H1 (cell line): ENCODE measurements at regions not wholly inside any gene's neighbourhood (a gene's known extent, or its start where the extent isn't known, plus 50 kb on each side); places are given as distances from the start of the nearest gene placed in this dataset.

Experiments
- CTCF ChIA-PET: fragments of 300-600 bp; sonication (Branson Sonifier 250); formaldehyde crosslinking; loops from one replicate; lab custom pipeline; 2021; ENCODE audit not compliant: partially characterized antibody; lab: Charles Lee
- POLR2A ChIA-PET: fragments of 300-600 bp; sonication (Branson Sonifier 250); formaldehyde crosslinking; loops from one replicate; lab custom pipeline; 2021; ENCODE audit warnings: inconsistent platforms; ENCODE audit not compliant: partially characterized antibody; lab: Charles Lee
- DNase-seq, 2 experiments: peaks; one replicate each; pipeline versions ENCODE4 v3.0.0 to v3.0.0-alpha.2; 2010 to 2022; ENCODE audit warnings: low spot score in 2 of 2, low read depth in 1 of 2, mixed read lengths in 1 of 2
- FAIRE-seq: peaks from 2 replicates; lab custom pipeline; 2011; peaks lifted over from hg19 to GRCh38; lab: Jason Lieb, UNC
- H2AFZ ChIP-seq: 2 replicates; pipeline ENCODE4 v1.8.1; 2012; ENCODE audit warnings: low read length, inconsistent platforms
- H2AK5ac ChIP-seq: 2 replicates; pipeline ENCODE4 v1.6.1; 2013; ENCODE audit warnings: low read depth, low read length
- H2BK120ac ChIP-seq: replicated peaks from 2 replicates; pipeline ENCODE3; 2013; ENCODE audit warnings: low read depth, low read length, inconsistent platforms
- H2BK12ac ChIP-seq: 2 replicates; pipeline ENCODE4 v1.6.1; 2013; ENCODE audit warnings: low read depth, low read length
- H2BK15ac ChIP-seq: 2 replicates; pipeline ENCODE4 v1.6.1; 2013; ENCODE audit warnings: low read length
- H2BK20ac ChIP-seq: 2 replicates; pipeline ENCODE4 v1.6.1; 2013; ENCODE audit warnings: low read length
- H2BK5ac ChIP-seq: 2 replicates; pipeline ENCODE4 v1.6.1; 2013; ENCODE audit warnings: low read depth, low read length
- H3K14ac ChIP-seq: 2 replicates; pipeline ENCODE4 v1.6.1; 2013; ENCODE audit warnings: inconsistent platforms; ENCODE audit not compliant: insufficient read length
- H3K18ac ChIP-seq: 2 replicates; pipeline ENCODE4 v1.6.1; 2013; ENCODE audit warnings: low read length; ENCODE audit errors: extremely low read depth
- H3K23ac ChIP-seq: 2 replicates; pipeline ENCODE4 v1.6.1; 2013; ENCODE audit warnings: inconsistent platforms; ENCODE audit not compliant: insufficient read length
- H3K23me2 ChIP-seq: 2 replicates; pipeline ENCODE4 v1.6.1; 2013; ENCODE audit warnings: low read depth, low read length
- H3K27ac ChIP-seq: 2 replicates; pipeline ENCODE4 v1.6.1; 2011; ENCODE audit warnings: low read depth, low read length, inconsistent platforms
- H3K27me3 ChIP-seq, 4 experiments: replicated peaks in 1 of 4; 1 replicate in 1 of 4; 2 replicates in 3 of 4; pipeline versions ENCODE4 v1.6.1 to v1.8.1; 2011 to 2013; ENCODE audit warnings: low read length in 3 of 4, mild to moderate bottlenecking in 3 of 4, inconsistent platforms in 2 of 4, mixed read lengths in 2 of 4, moderate library complexity in 1 of 4; ENCODE audit not compliant: control insufficient read depth in 3 of 4, insufficient read depth in 3 of 4; ENCODE audit errors: extremely low read depth in 1 of 4
- H3K36me3 ChIP-seq, 4 experiments: 2 replicates each; pipeline versions ENCODE4 v1.6.1 to v1.8.1; 2011 to 2013; ENCODE audit warnings: mild to moderate bottlenecking in 4 of 4, low read length in 3 of 4, moderate library complexity in 2 of 4, control low read depth in 1 of 4, inconsistent platforms in 1 of 4; ENCODE audit not compliant: insufficient read depth in 4 of 4, control insufficient read depth in 2 of 4
- H3K4ac ChIP-seq: replicated peaks from 2 replicates; pipeline ENCODE3; 2013; ENCODE audit warnings: low read length, low read depth, mixed read lengths, inconsistent platforms; ENCODE audit not compliant: insufficient read length
- H3K4me1 ChIP-seq, 4 experiments: replicated peaks in 1 of 4; 1 replicate in 1 of 4; 2 replicates in 3 of 4; pipeline versions ENCODE4 v1.6.1 to v1.8.1; 2011 to 2013; ENCODE audit warnings: low read length in 3 of 4, inconsistent platforms in 2 of 4, mixed read lengths in 1 of 4; ENCODE audit not compliant: insufficient read depth in 4 of 4, control insufficient read depth in 3 of 4
- H3K4me2 ChIP-seq, 2 experiments: 2 replicates each; pipeline versions ENCODE4 v1.6.1 to v1.8.1; 2011 to 2013; ENCODE audit warnings: low read depth in 2 of 2, low read length in 2 of 2, control low read depth in 1 of 2, inconsistent platforms in 1 of 2, mild to moderate bottlenecking in 1 of 2; ENCODE audit not compliant: insufficient read depth in 1 of 2
- H3K4me3 ChIP-seq, 4 experiments: fragments of 200-600, 300-600 bp in 1 of 4; sonication (generic), shearing (Covaris generic), sonication (Bioruptor Twin) in 1 of 4; 2 replicates each; pipeline versions ENCODE4 v1.5.1 to v1.8.1; 2011 to 2016; ENCODE audit warnings: low read length in 4 of 4, low read depth in 3 of 4, control low read depth in 2 of 4, inconsistent platforms in 2 of 4, mild to moderate bottlenecking in 2 of 4, mixed read lengths in 1 of 4, moderate library complexity in 1 of 4; ENCODE audit not compliant: insufficient read depth in 2 of 4; ENCODE audit errors: extremely low read depth in 1 of 4
- H3K56ac ChIP-seq: replicated peaks from 2 replicates; pipeline ENCODE3; 2013; ENCODE audit warnings: low read depth, mild to moderate bottlenecking, mixed read lengths, low read length, inconsistent platforms; ENCODE audit not compliant: insufficient read length
- H3K79me1 ChIP-seq: 2 replicates; pipeline ENCODE4 v1.6.1; 2013; ENCODE audit warnings: low read depth, low read length, control low read depth
- H3K79me2 ChIP-seq, 2 experiments: 2 replicates each; pipeline versions ENCODE4 v1.6.1 to v1.8.1; 2012 to 2013; ENCODE audit warnings: low read length in 2 of 2, mild to moderate bottlenecking in 2 of 2, inconsistent platforms in 1 of 2; ENCODE audit not compliant: insufficient read depth in 2 of 2, control insufficient read depth in 1 of 2
- H3K9ac ChIP-seq, 4 experiments: replicated peaks in 1 of 4; 1 replicate in 1 of 4; 2 replicates in 3 of 4; pipeline versions ENCODE4 v1.6.1 to v1.8.1; 2011 to 2013; ENCODE audit warnings: low read depth in 3 of 4, low read length in 3 of 4, control low read depth in 2 of 4, mild to moderate bottlenecking in 2 of 4, moderate library complexity in 2 of 4, inconsistent platforms in 1 of 4; ENCODE audit errors: extremely low read depth in 1 of 4
- H3K9me3 ChIP-seq, 2 experiments: 2 replicates each; pipeline versions ENCODE4 v1.6.1 to v1.8.1; 2012 to 2013; ENCODE audit warnings: mild to moderate bottlenecking in 2 of 2, moderate library complexity in 2 of 2, control low read depth in 1 of 2, inconsistent platforms in 1 of 2, low read depth in 1 of 2, low read length in 1 of 2, mixed read lengths in 1 of 2; ENCODE audit not compliant: insufficient read depth in 2 of 2
- H4K20me1 ChIP-seq, 2 experiments: replicated peaks in 1 of 2; 2 replicates each; pipeline versions ENCODE3 to v1.8.1; 2011 to 2013; ENCODE audit warnings: inconsistent platforms in 2 of 2, low read length in 2 of 2, mild to moderate bottlenecking in 1 of 2; ENCODE audit not compliant: insufficient read depth in 2 of 2, control insufficient read depth in 1 of 2
- H4K5ac ChIP-seq: 2 replicates; pipeline ENCODE4 v1.6.1; 2013; ENCODE audit warnings: low read length, low read depth, mixed read lengths, inconsistent platforms; ENCODE audit not compliant: insufficient read length
- H4K8ac ChIP-seq: 2 replicates; pipeline ENCODE4 v1.8.0; 2013; ENCODE audit warnings: mild to moderate bottlenecking, moderate library complexity, low read length, inconsistent platforms; ENCODE audit not compliant: insufficient read depth; ENCODE audit errors: extremely low read depth
- H4K91ac ChIP-seq: replicated peaks from 2 replicates; pipeline ENCODE3; 2013; ENCODE audit warnings: low read length, mixed read lengths, inconsistent platforms; ENCODE audit not compliant: insufficient read length
- EP300 ChIP-seq, 2 experiments: IDR thresholded peaks; 1 replicate in 1 of 2; 2 replicates in 1 of 2; pipeline ENCODE4 v1.6.1; 2011 to 2012; ENCODE audit warnings: low read depth in 2 of 2, low read length in 2 of 2, mild to moderate bottlenecking in 2 of 2, borderline replicate concordance in 1 of 2, inconsistent platforms in 1 of 2, moderate library complexity in 1 of 2
- KDM4A ChIP-seq: IDR thresholded peaks from one replicate; pipeline ENCODE4 v1.7.1; 2012; ENCODE audit warnings: low read depth, mild to moderate bottlenecking, moderate library complexity, low read length, inconsistent platforms; ENCODE audit not compliant: severe bottlenecking
- MAX ChIP-seq: IDR thresholded peaks from 2 replicates; pipeline ENCODE4 v1.6.1; 2012; ENCODE audit warnings: inconsistent platforms
- PHF8 ChIP-seq: fragments of 200-600 bp; sonication (generic); conservative IDR thresholded peaks from 2 replicates; pipeline ENCODE4 v1.7.1; 2012; ENCODE audit warnings: low read depth, mild to moderate bottlenecking, inconsistent platforms, low read length, moderate library complexity
- SIN3A ChIP-seq, 2 experiments: IDR thresholded peaks in 1 of 2; conservative IDR thresholded peaks in 1 of 2; 2 replicates each; pipeline ENCODE4 v1.6.1; 2011 to 2012; ENCODE audit warnings: low read length in 2 of 2, improper control_type of control experiment in 1 of 2, low read depth in 1 of 2, mild to moderate bottlenecking in 1 of 2
- TBP ChIP-seq: IDR thresholded peaks from 2 replicates; pipeline ENCODE4 v1.6.1; 2011; ENCODE audit warnings: low read depth, low read length, improper control_type of control experiment
- WGBS, 2 experiments: shearing (Covaris generic) in 1 of 2; methylation state at CpG; one replicate each; pipeline versions ENCODE4 v1.1.6 to v1.1.7; 2013 to 2015; ENCODE audit warnings: low lambda C conversion rate in 2 of 2, mixed read lengths in 2 of 2, inconsistent platforms in 1 of 2, low coverage in 1 of 2, missing lambda C conversion rate in 1 of 2; ENCODE audit not compliant: insufficient replicate concordance in 2 of 2, insufficient coverage in 1 of 2, insufficient read length in 1 of 2; ENCODE audit errors: extremely low coverage in 1 of 2, missing lambda C conversion rate in 1 of 2; 5-methylcytosine and 5-hydroxymethylcytosine counted together
- TF ChIP-seq, protein P1 (sequence below): IDR thresholded peaks from 2 replicates; pipeline ENCODE4 v1.6.1; 2012; ENCODE audit warnings: inconsistent platforms

DNA sequence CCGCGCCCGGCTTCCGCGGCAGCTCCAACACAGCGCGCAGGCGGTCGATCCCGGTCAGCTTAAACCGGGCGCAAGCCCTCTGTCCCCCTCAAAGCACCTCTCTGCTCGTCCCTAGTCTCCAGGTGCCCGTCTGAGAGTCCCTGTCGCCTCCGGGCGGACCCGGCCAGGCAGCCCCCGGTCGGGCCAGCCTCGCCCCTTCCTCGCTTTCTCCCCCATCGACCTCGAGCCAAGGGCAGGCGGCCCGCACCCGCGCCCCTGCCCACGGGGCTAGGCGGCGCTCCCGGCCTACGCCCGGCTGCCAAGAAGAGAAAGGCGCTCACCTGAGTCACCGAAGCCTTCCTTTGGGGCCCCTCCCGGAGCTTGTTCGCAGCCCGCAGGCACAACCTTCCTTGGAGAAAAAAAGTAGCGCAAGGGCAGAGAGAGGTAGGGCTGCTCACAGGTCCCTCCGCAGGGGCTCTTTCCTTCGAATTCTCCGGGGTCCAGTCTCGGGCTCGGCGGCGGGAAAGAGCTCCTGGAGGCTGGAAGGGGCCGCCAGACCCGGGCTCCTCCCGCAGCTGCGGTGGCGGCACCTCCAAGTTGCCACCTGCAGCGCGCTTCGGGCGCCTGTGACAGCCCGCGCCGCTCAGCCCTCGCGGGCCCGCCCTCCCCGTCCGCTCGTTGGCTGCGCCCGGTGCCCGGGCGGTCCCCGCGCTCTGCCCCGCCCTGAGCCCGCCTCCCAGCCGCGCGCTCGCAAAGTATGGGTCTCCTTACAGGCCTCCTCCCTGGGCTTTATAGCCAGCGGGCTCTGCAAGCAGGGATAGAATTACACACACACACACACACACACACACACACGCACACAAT lies 86.5 kb upstream of the EPB41L3 start:
- Histone ChIP-seq H3K79me1 (no peaks in the 10 kb centered on the region), H3K14ac (no peak overlapping the region), H3K18ac (no peak overlapping the region; the same call in 1 of the 2 replicates), H4K5ac (no peak overlapping the region), H4K8ac (0 out of 2 replicates have a peak overlapping the region, but pooled peaks have one; percentile 3), H2AK5ac (no peak overlapping the region), H3K4ac (no peak overlapping the region), H2BK5ac (no peak overlapping the region; the same call in 1 of the 2 replicates), H3K27ac (no peak overlapping the region), H2AFZ (0 out of 2 replicates have a peak overlapping the region, but pooled peaks have one; percentile 72), H3K23ac (no peak overlapping the region), H3K9me3 (no peaks in the 10 kb centered on the region), H2BK20ac (no peak overlapping the region), H3K4me2 (peak overlapping the region; percentile 83 to 95), H2BK15ac (no peak overlapping the region), H4K20me1 (peaks cover 0 to 5% of the 10 kb centered on the region in 2 experiments), H3K23me2 (peaks cover 25% of the 10 kb centered on the region; the same call in 1 of the 2 replicates), H3K36me3 (no peaks in the 10 kb centered on the region)
- DNase-seq: peak; percentile 57 to 87
- no peak for FAIRE-seq
- ChIA-PET CTCF (interaction anchor here (0.8 to 1.3 kb wide), 6 partner anchors 10 to 238 kb away, joined by 3 read pairs; no protein-coding TSS in a partner anchor), POLR2A (interaction anchor here (1.4 to 1.7 kb wide), 2 partner anchors 8 to 27 kb away, joined by 3 to 4 read pairs; no protein-coding TSS in a partner anchor)
- 0% methylated on average over 38 of the region's 79 CpGs; no CpG with 5 or more reads in 1 of the 2 experiments for WGBS, 2 experiments
- TF ChIP-seq SIN3A (conservative IDR thresholded peaks at IDR 0.05 in 1 of 2, IDR thresholded peaks at IDR 0.05 in 1 of 2; ENCODE audit: low read depth in 1 of 2, low read length in 2 of 2) (no peak), KDM4A (peak; percentile 87), PHF8 (0 out of 2 replicates have a peak, but pooled peaks have one; percentile 8), MAX (0 out of 2 replicates have a peak, but pooled peaks have one; percentile 7), EP300 (IDR thresholded peaks at IDR 0.05; ENCODE audit: borderline replicate concordance in 1 of 2, low read depth in 2 of 2, low read length in 2 of 2) (no peak), TBP (peak; percentile 35; the same call in 1 of the 2 replicates)
- TF ChIP-seq, protein P1, sequence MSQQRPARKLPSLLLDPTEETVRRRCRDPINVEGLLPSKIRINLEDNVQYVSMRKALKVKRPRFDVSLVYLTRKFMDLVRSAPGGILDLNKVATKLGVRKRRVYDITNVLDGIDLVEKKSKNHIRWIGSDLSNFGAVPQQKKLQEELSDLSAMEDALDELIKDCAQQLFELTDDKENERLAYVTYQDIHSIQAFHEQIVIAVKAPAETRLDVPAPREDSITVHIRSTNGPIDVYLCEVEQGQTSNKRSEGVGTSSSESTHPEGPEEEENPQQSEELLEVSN: peak; percentile 85
- TF ChIP-seq, all 59 proteins: peak for 5
- no peak overlapping the region for H3K56ac ChIP-seq
- H3K4me3 ChIP-seq: peak overlapping the region; percentile 48 to 70 (median 56)
- peaks cover 3 to 15% (median 6%) of the 10 kb centered on the region in 4 experiments; a peak in 6 of 7 replicates for H3K4me1 ChIP-seq
- H2BK120ac ChIP-seq: no peak overlapping the region
- no peaks in the 10 kb centered on the region; a peak in 1 of 4 replicates for H3K79me2 ChIP-seq
- no peak overlapping the region for H2BK12ac ChIP-seq
- H3K9ac ChIP-seq: peak overlapping the region in 2 of 4 experiments; percentile 14 to 46; a peak in 1 of 7 replicates
- H4K91ac ChIP-seq: no peak overlapping the region
- peaks cover 21 to 58% (median 49%) of the 10 kb centered on the region in 4 experiments for H3K27me3 ChIP-seq
